Endodermal cell (in vitro differentiated cells): ENCODE measurements at regions not wholly inside any gene's neighbourhood (a gene's known extent, or its start where the extent isn't known, plus 50 kb on each side); places are given as distances from the start of the nearest gene placed in this dataset.

Experiments
- DNase-seq: peaks from one replicate; pipeline ENCODE4 v3.0.0-alpha.2; 2017
- H3K27ac ChIP-seq: 2 replicates; pipeline ENCODE4 v1.5.1; 2013; ENCODE audit warnings: mild to moderate bottlenecking, low read depth, low read length, moderate library complexity
- H3K27me3 ChIP-seq: 2 replicates; pipeline ENCODE4 v1.6.1; 2013; ENCODE audit warnings: mild to moderate bottlenecking, low read length, moderate library complexity; ENCODE audit not compliant: insufficient read depth, control insufficient read depth, poor library complexity, severe bottlenecking
- H3K36me3 ChIP-seq: 2 replicates; pipeline ENCODE4 v1.7.0; 2013; ENCODE audit warnings: mild to moderate bottlenecking, low read length, moderate library complexity; ENCODE audit not compliant: control insufficient read depth, insufficient read depth
- H3K4me1 ChIP-seq: one replicate; pipeline ENCODE4 v1.7.0; 2013; ENCODE audit warnings: low read length; ENCODE audit not compliant: control insufficient read depth, insufficient read depth
- H3K4me3 ChIP-seq: 2 replicates; pipeline ENCODE4 v1.5.1; 2013; ENCODE audit warnings: mild to moderate bottlenecking, low read length, moderate library complexity
- H3K9ac ChIP-seq: 2 replicates; pipeline ENCODE4 v1.6.1; 2013; ENCODE audit warnings: mild to moderate bottlenecking, low read length, moderate library complexity; ENCODE audit not compliant: poor library complexity, severe bottlenecking; ENCODE audit errors: extremely low read depth
- H3K9me3 ChIP-seq: 2 replicates; pipeline ENCODE4 v1.6.1; 2013; ENCODE audit warnings: mild to moderate bottlenecking, low read length, moderate library complexity; ENCODE audit not compliant: control insufficient read depth
- H3K27ac Mint-ChIP-seq: 2 replicates; pipeline ENCODE4 v1.8.0; 2020; ENCODE audit warnings: mixed read lengths
- H3K27me3 Mint-ChIP-seq: 2 replicates; pipeline ENCODE4 v1.8.0; 2021; ENCODE audit warnings: mild to moderate bottlenecking, mixed read lengths; ENCODE audit not compliant: insufficient read depth
- H3K36me3 Mint-ChIP-seq: 2 replicates; pipeline ENCODE4 v1.8.0; 2020; ENCODE audit warnings: low read depth, mixed read lengths
- H3K4me1 Mint-ChIP-seq: 2 replicates; pipeline ENCODE4 v1.8.0; 2020; ENCODE audit warnings: mixed read lengths
- H3K4me3 Mint-ChIP-seq: 2 replicates; pipeline ENCODE4 v1.8.0; 2020; ENCODE audit warnings: mild to moderate bottlenecking, moderate library complexity, mixed read lengths
- H3K9me3 Mint-ChIP-seq: 2 replicates; pipeline ENCODE4 v1.8.0; 2020; ENCODE audit warnings: mild to moderate bottlenecking, mixed read lengths
- WGBS, 2 experiments: methylation state at CpG; one replicate each; pipeline versions ENCODE4 v1.1.5 to v1.1.7; 2013; ENCODE audit warnings: missing lambda C conversion rate in 2 of 2, mixed read lengths in 1 of 2; ENCODE audit not compliant: insufficient coverage in 1 of 2, insufficient read length in 1 of 2; 5-methylcytosine and 5-hydroxymethylcytosine counted together
- TF ChIP-seq, protein P1 (sequence below): fragments of 200-600 bp; sonication (generic); conservative IDR thresholded peaks from 2 replicates; pipeline ENCODE4 v1.5.0; 2021; ENCODE audit warnings: antibody characterized with exemption, mild to moderate bottlenecking

DNA sequence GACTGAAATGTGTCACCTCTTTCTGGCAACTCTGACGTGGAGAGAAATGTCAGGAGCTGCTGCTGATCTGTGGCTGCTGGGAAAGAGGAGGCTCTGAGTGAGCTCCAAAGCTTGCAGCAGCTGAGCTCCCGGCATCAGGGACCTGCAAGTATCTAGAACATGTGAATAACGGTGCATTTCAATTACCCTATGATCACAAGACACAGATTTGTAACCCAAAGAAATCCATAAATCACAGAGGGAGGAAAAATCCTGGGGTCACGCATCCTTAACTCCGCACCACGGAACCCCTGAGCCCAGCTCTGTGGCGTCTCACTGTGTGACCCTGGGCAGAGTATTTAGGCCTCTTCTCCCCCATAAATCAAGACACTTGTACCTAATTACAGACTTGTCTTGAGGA is 139.8 kb downstream of the IRX2 start:
- H3K4me1 Mint-ChIP-seq, result no peaks in the 10 kb centered on the region
- H3K27me3 Mint-ChIP-seq, result peaks cover 3% of the 10 kb centered on the region
- H3K4me3 ChIP-seq, result no peak overlapping the region
- no peak overlapping the region for H3K9ac ChIP-seq
- TF ChIP-seq, protein P1, sequence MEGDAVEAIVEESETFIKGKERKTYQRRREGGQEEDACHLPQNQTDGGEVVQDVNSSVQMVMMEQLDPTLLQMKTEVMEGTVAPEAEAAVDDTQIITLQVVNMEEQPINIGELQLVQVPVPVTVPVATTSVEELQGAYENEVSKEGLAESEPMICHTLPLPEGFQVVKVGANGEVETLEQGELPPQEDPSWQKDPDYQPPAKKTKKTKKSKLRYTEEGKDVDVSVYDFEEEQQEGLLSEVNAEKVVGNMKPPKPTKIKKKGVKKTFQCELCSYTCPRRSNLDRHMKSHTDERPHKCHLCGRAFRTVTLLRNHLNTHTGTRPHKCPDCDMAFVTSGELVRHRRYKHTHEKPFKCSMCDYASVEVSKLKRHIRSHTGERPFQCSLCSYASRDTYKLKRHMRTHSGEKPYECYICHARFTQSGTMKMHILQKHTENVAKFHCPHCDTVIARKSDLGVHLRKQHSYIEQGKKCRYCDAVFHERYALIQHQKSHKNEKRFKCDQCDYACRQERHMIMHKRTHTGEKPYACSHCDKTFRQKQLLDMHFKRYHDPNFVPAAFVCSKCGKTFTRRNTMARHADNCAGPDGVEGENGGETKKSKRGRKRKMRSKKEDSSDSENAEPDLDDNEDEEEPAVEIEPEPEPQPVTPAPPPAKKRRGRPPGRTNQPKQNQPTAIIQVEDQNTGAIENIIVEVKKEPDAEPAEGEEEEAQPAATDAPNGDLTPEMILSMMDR, result no peak
- H3K27ac ChIP-seq, result no peak overlapping the region
- peaks cover 3% of the 10 kb centered on the region for H3K9me3 Mint-ChIP-seq
- no peaks in the 10 kb centered on the region for H3K4me1 ChIP-seq
- H3K4me3 Mint-ChIP-seq, result no peak overlapping the region
- H3K27me3 ChIP-seq, result no peaks in the 10 kb centered on the region
- no peaks in the 10 kb centered on the region for H3K36me3 ChIP-seq
- no peak overlapping the region for H3K27ac Mint-ChIP-seq
- H3K36me3 Mint-ChIP-seq, result no peaks in the 10 kb centered on the region
- no peaks in the 10 kb centered on the region for H3K9me3 ChIP-seq
- DNase-seq, result no peak
- 79 to 89% methylated on average over 2 to 7 of the region's 7 CpGs for WGBS, 2 experiments

DNA sequence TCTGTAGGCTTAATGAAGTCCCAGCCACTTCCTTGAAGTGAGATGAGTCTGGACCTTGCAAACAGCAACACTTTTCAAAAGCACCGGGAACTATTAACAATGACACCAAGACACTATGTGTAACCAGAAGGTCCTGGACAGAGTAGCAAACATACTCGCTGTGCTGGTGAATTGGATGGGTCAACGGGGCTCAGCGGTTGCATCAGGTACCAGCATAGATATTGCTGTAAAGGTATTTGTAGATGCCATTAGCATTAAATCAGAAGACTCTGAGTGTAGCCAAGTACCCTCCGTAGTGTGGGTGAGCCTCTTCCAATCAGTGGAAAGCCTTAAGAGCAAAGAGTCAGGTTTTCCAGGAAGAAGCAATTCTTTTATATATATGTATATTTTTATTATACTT is 140.5 kb downstream of the IRX2 start:
- Histone ChIP-seq H3K9me3 (no peaks in the 10 kb centered on the region), H3K4me3 (no peak overlapping the region), H3K36me3 (no peaks in the 10 kb centered on the region), H3K27me3 (no peaks in the 10 kb centered on the region), H3K27ac (no peak overlapping the region), H3K9ac (no peak overlapping the region), H3K4me1 (no peaks in the 10 kb centered on the region)
- TF ChIP-seq, protein P1, result no peak
- H3K4me3 Mint-ChIP-seq, result no peak overlapping the region
- no peak for DNase-seq
- no peaks in the 10 kb centered on the region for H3K36me3 Mint-ChIP-seq
- H3K4me1 Mint-ChIP-seq, result no peaks in the 10 kb centered on the region
- 92 to 95% methylated on average over 3 to 5 of the region's 5 CpGs for WGBS, 2 experiments
- H3K9me3 Mint-ChIP-seq, result peaks cover 3% of the 10 kb centered on the region
- peaks cover 3% of the 10 kb centered on the region for H3K27me3 Mint-ChIP-seq
- no peak overlapping the region for H3K27ac Mint-ChIP-seq

DNA sequence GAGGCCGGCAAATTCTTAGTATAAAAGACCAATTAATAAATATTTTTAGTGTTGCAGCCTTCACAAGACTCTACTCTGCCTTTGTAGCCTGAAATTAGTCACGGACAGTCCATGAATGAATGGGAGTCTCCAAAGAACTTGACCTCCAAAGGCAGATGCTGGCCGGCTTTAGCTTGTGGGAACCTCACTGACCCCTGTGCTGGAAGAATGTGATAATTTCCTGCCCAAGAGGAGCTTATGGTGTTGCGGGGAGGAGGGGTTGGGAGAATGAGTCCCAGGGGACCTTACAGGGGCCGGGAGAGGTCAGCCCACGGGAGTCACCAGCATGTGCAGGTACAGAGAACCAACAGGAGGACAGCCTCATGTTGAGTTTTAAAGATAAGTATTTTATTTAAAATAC is 143.1 kb downstream of the IRX2 start:
- WGBS, 2 experiments, result 86 to 96% methylated on average over 5 to 6 of the region's 6 CpGs
- Histone ChIP-seq H3K27me3 (no peaks in the 10 kb centered on the region), H3K4me3 (no peak overlapping the region), H3K9ac (no peak overlapping the region), H3K27ac (no peak overlapping the region), H3K4me1 (no peaks in the 10 kb centered on the region), H3K9me3 (no peaks in the 10 kb centered on the region), H3K36me3 (no peaks in the 10 kb centered on the region)
- Mint-ChIP-seq H3K27me3 (peaks cover 2% of the 10 kb centered on the region), H3K9me3 (no peaks in the 10 kb centered on the region), H3K36me3 (no peaks in the 10 kb centered on the region), H3K4me1 (no peaks in the 10 kb centered on the region), H3K4me3 (no peak overlapping the region), H3K27ac (no peak overlapping the region)
- no peak for DNase-seq
- TF ChIP-seq, protein P1, result no peak
